NT2/D1 (cell line): ENCODE measurements at regions not wholly inside any gene's neighbourhood (a gene's known extent, or its start where the extent isn't known, plus 50 kb on each side); places are given as distances from the start of the nearest gene placed in this dataset.
"Not testable (repeated sequence)": the region's sequence is repeated elsewhere in the genome, so short reads cannot be mapped to it uniquely, and the experiment has no call there.

Source experiments
- DNase-seq: peaks from one replicate; pipeline ENCODE4 v3.0.0-alpha.2; 2011; ENCODE audit warnings: low read depth, low spot score
- H3K27me3 ChIP-seq: 2 replicates; pipeline ENCODE4 v1.6.0; 2011; ENCODE audit warnings: mild to moderate bottlenecking; ENCODE audit not compliant: insufficient read length, insufficient read depth
- H3K36me3 ChIP-seq: 2 replicates; pipeline ENCODE4 v1.6.1; 2011; ENCODE audit warnings: mild to moderate bottlenecking, low read length, mixed read lengths; ENCODE audit not compliant: insufficient read depth, insufficient read length
- H3K4me1 ChIP-seq: 2 replicates; pipeline ENCODE4 v1.5.1; 2011; ENCODE audit not compliant: insufficient read depth, insufficient read length
- H3K4me3 ChIP-seq: 2 replicates; pipeline ENCODE4 v1.5.1; 2011; ENCODE audit warnings: low read depth; ENCODE audit not compliant: insufficient read length
- H3K9ac ChIP-seq: 2 replicates; pipeline ENCODE4 v1.6.0; 2011; ENCODE audit warnings: low read depth; ENCODE audit not compliant: insufficient read length
- H3K9me3 ChIP-seq: 2 replicates; pipeline ENCODE4 v1.5.1; 2011; ENCODE audit warnings: mild to moderate bottlenecking, low read length; ENCODE audit not compliant: insufficient read depth
- SUZ12 ChIP-seq: IDR thresholded peaks from 2 replicates; pipeline ENCODE4 v1.6.1; 2011; ENCODE audit not compliant: insufficient read length, insufficient read depth; ENCODE audit errors: extremely low read depth
- YY1 ChIP-seq: IDR thresholded peaks from 2 replicates; pipeline ENCODE4 v1.6.1; 2011; ENCODE audit not compliant: insufficient read length, insufficient read depth
- ZNF274 ChIP-seq: IDR thresholded peaks from 2 replicates; pipeline ENCODE4 v1.6.1; 2011; ENCODE audit warnings: mild to moderate bottlenecking, low read depth, low read length

- no peak for DNase-seq
- no peak overlapping the region for H3K9ac ChIP-seq
- H3K36me3 ChIP-seq: no peaks in the 10 kb centered on the region
- H3K4me1 ChIP-seq: no peaks in the 10 kb centered on the region
- no peaks in the 10 kb centered on the region for H3K9me3 ChIP-seq
- no peak overlapping the region for H3K4me3 ChIP-seq
- TF ChIP-seq SUZ12: no peak
- TF ChIP-seq YY1: no peak
- TF ChIP-seq ZNF274: no peak
- H3K27me3 ChIP-seq: no peaks in the 10 kb centered on the region
Observed at GRCh38 chr1:8226747-8227146, 91.2 kb upstream of the SLC45A1 start.

- not testable (repeated sequence) for H3K36me3 ChIP-seq, H3K9me3 ChIP-seq, H3K9ac ChIP-seq, H3K27me3 ChIP-seq, DNase-seq, H3K4me3 ChIP-seq, H3K4me1 ChIP-seq
Observed at GRCh38 chr1:8226024-8226423, 91.9 kb upstream of the SLC45A1 start.

GRCh38 chr1:8223526-8223925 is 94.4 kb upstream of the SLC45A1 start:
- no peak for DNase-seq
- Histone ChIP-seq H3K9me3 (no peaks in the 10 kb centered on the region), H3K4me3 (no peak overlapping the region), H3K36me3 (no peaks in the 10 kb centered on the region), H3K9ac (no peak overlapping the region), H3K4me1 (no peaks in the 10 kb centered on the region), H3K27me3 (no peaks in the 10 kb centered on the region)
- TF ChIP-seq YY1: no peak

- TF ChIP-seq ZNF274: no peak
- TF ChIP-seq SUZ12: no peak
- TF ChIP-seq YY1: no peak
- Histone ChIP-seq H3K27me3 (no peaks in the 10 kb centered on the region), H3K4me1 (peaks cover 4% of the 10 kb centered on the region), H3K9ac (no peak overlapping the region), H3K9me3 (no peaks in the 10 kb centered on the region), H3K36me3 (no peaks in the 10 kb centered on the region), H3K4me3 (no peak overlapping the region)
- DNase-seq: no peak
Observed at GRCh38 chr1:8222789-8223188, 95.1 kb upstream of the SLC45A1 start.

GRCh38 chr1:8219530-8219929 is 98.4 kb upstream of the SLC45A1 start:
- TF ChIP-seq YY1: no peak
- no peak for TF ChIP-seq SUZ12
- TF ChIP-seq ZNF274: no peak
- H3K27me3 ChIP-seq: no peaks in the 10 kb centered on the region
- H3K9ac ChIP-seq: no peak overlapping the region
- no peak overlapping the region for H3K4me3 ChIP-seq
- H3K9me3 ChIP-seq: no peaks in the 10 kb centered on the region
- no peaks in the 10 kb centered on the region for H3K36me3 ChIP-seq
- DNase-seq: no peak
- peaks cover 4% of the 10 kb centered on the region for H3K4me1 ChIP-seq

- Histone ChIP-seq H3K4me1 (peaks cover 4% of the 10 kb centered on the region), H3K4me3 (no peak overlapping the region), H3K9ac (no peak overlapping the region), H3K27me3 (no peaks in the 10 kb centered on the region), H3K36me3 (no peaks in the 10 kb centered on the region), H3K9me3 (no peaks in the 10 kb centered on the region)
- no peak for DNase-seq
- TF ChIP-seq YY1: no peak
- no peak for TF ChIP-seq ZNF274
- no peak for TF ChIP-seq SUZ12
Observed at GRCh38 chr1:8218351-8219092, 99.4 kb upstream of the SLC45A1 start.

- no peak for DNase-seq
- Histone ChIP-seq H3K27me3 (no peaks in the 10 kb centered on the region), H3K9me3 (no peaks in the 10 kb centered on the region), H3K36me3 (no peaks in the 10 kb centered on the region), H3K4me3 (peak overlapping the region; percentile 33), H3K9ac (no peak overlapping the region), H3K4me1 (peaks cover 5% of the 10 kb centered on the region)
- no peak for TF ChIP-seq ZNF274
- no peak for TF ChIP-seq YY1
- TF ChIP-seq SUZ12: no peak
Observed at GRCh38 chr1:8217809-8218208, 100.1 kb upstream of the SLC45A1 start.

GRCh38 chr1:8217011-8217711 is 100.8 kb upstream of the SLC45A1 start:
- peak overlapping the region; percentile 74 for H3K9ac ChIP-seq

More at GRCh38 chr1:8217011-8217711, 100.8 kb upstream of the SLC45A1 start:
- no peak for DNase-seq
- Histone ChIP-seq H3K27me3 (no peaks in the 10 kb centered on the region), H3K36me3 (no peaks in the 10 kb centered on the region), H3K4me1 (peaks cover 6% of the 10 kb centered on the region), H3K4me3 (peak overlapping the region; percentile 33), H3K9me3 (no peaks in the 10 kb centered on the region)
- TF ChIP-seq YY1 (no peak), ZNF274 (no peak)
